OCI-LY1 (cell line): ENCODE measurements at regions not wholly inside any gene's neighbourhood (a gene's known extent, or its start where the extent isn't known, plus 50 kb on each side); places are given as distances from the start of the nearest gene placed in this dataset.

Experiments used
- H2AFZ ChIP-seq: fragments of 200-600 bp; sonication (generic), shearing (Covaris generic); 2 replicates; pipeline ENCODE4 v1.6.0; 2014; ENCODE audit warnings: antibody characterized with exemption, mild to moderate bottlenecking, low read length
- H3F3A ChIP-seq: fragments of 200-600 bp; sonication (generic), shearing (Covaris generic); 2 replicates; pipeline ENCODE4 v1.6.0; 2014; ENCODE audit warnings: mild to moderate bottlenecking, antibody characterized with exemption, low read length, moderate library complexity; ENCODE audit not compliant: insufficient read depth
- H3K27ac ChIP-seq: fragments of 200-600 bp; sonication (generic); 2 replicates; pipeline ENCODE4 v1.5.1; 2014; ENCODE audit warnings: low read length, mixed run types, mild to moderate bottlenecking, low read depth; ENCODE audit not compliant: poor library complexity, severe bottlenecking
- H3K27me3 ChIP-seq: fragments of 200-600 bp; sonication (generic); 2 replicates; pipeline ENCODE4 v1.6.0; 2014; ENCODE audit warnings: antibody characterized with exemption, mild to moderate bottlenecking, low read length, moderate library complexity; ENCODE audit not compliant: insufficient read depth
- H3K36me3 ChIP-seq: fragments of 200-600 bp; sonication (generic); 2 replicates; pipeline ENCODE4 v1.6.1; 2014; ENCODE audit warnings: mild to moderate bottlenecking, antibody characterized with exemption, low read length, moderate library complexity, mixed read lengths; ENCODE audit not compliant: insufficient read depth
- H3K4me1 ChIP-seq: fragments of 200-600 bp; sonication (generic); 2 replicates; pipeline ENCODE4 v1.5.1; 2014; ENCODE audit warnings: mild to moderate bottlenecking, low read length, moderate library complexity; ENCODE audit not compliant: insufficient read depth, severe bottlenecking
- H3K4me2 ChIP-seq: fragments of 200-600 bp; sonication (generic), shearing (Covaris generic); 2 replicates; pipeline ENCODE4 v1.6.1; 2014; ENCODE audit warnings: low read length
- H3K4me3 ChIP-seq: fragments of 200-600 bp; sonication (generic); 2 replicates; pipeline ENCODE4 v1.5.1; 2014; ENCODE audit warnings: low read length, low read depth, mild to moderate bottlenecking, mixed read lengths; ENCODE audit not compliant: poor library complexity, severe bottlenecking
- H3K79me2 ChIP-seq: fragments of 200-600 bp; shearing (Covaris generic); 2 replicates; pipeline ENCODE4 v1.6.1; 2016; ENCODE audit warnings: mixed run types, low read length, mixed read lengths; ENCODE audit not compliant: insufficient read depth
- H3K9ac ChIP-seq: fragments of 200-600 bp; sonication (generic), shearing (Covaris generic); 2 replicates; pipeline ENCODE4 v1.6.1; 2014; ENCODE audit warnings: mild to moderate bottlenecking, low read length, mixed read lengths
- H3K9me2 ChIP-seq: fragments of 200-600 bp; sonication (generic), shearing (Covaris generic); 2 replicates; pipeline ENCODE4 v1.6.1; 2014; ENCODE audit warnings: low read depth, mild to moderate bottlenecking, low read length, mixed read lengths
- H3K9me3 ChIP-seq: fragments of 200-600 bp; shearing (Covaris generic); 2 replicates; pipeline ENCODE4 v1.6.1; 2014; ENCODE audit warnings: low read length, mixed read lengths
- H4K20me1 ChIP-seq: fragments of 200-600 bp; sonication (generic), shearing (Covaris generic); 2 replicates; pipeline ENCODE4 v1.6.0; 2016; ENCODE audit warnings: mild to moderate bottlenecking, low read length; ENCODE audit not compliant: insufficient read depth
- CTCF ChIP-seq: fragments of 200-600 bp; sonication (generic), shearing (Covaris generic); IDR thresholded peaks from 2 replicates; pipeline ENCODE4 v1.5.1; 2017; ENCODE audit warnings: mild to moderate bottlenecking, antibody characterized with exemption, low read length, moderate library complexity, mixed read lengths
- EZH2 ChIP-seq: fragments of 200-600 bp; sonication (generic), shearing (Covaris generic); IDR thresholded peaks from 2 replicates; pipeline ENCODE4 v1.8.0; 2017; ENCODE audit warnings: borderline replicate concordance, mixed run types, mild to moderate bottlenecking, antibody characterized with exemption, low read length, moderate library complexity, mixed read lengths

GRCh38 chrX:106323357-106323756 is 155.3 kb downstream of the PWWP3B start:
- Histone ChIP-seq H3K4me1 (no peaks in the 10 kb centered on the region), H3K27ac (no peak overlapping the region), H3K9me3 (no peaks in the 10 kb centered on the region), H3F3A (no peaks in the 10 kb centered on the region), H2AFZ (no peak overlapping the region), H3K36me3 (no peaks in the 10 kb centered on the region), H3K9ac (no peak overlapping the region), H3K4me3 (no peak overlapping the region), H3K79me2 (no peaks in the 10 kb centered on the region), H3K9me2 (no peaks in the 10 kb centered on the region), H4K20me1 (no peaks in the 10 kb centered on the region), H3K4me2 (no peak overlapping the region), H3K27me3 (no peaks in the 10 kb centered on the region)
- TF ChIP-seq EZH2 (no peak), CTCF (no peak)

GRCh38 chrX:106331606-106332005 is 163.5 kb downstream of the PWWP3B start:
- Histone ChIP-seq H3K4me2 (no peak overlapping the region; the same call in 1 of the 2 replicates), H3K9me3 (no peaks in the 10 kb centered on the region)
- TF ChIP-seq CTCF (no peak), EZH2 (no peak)

GRCh38 chrX:106341823-106342222 is 173.7 kb downstream of the PWWP3B start:
- Histone ChIP-seq H3K9me2 (no peaks in the 10 kb centered on the region), H2AFZ (no peak overlapping the region)

More at GRCh38 chrX:106331606-106332005, 163.5 kb downstream of the PWWP3B start:
- no peaks in the 10 kb centered on the region for H3F3A ChIP-seq
- H3K79me2 ChIP-seq, result no peaks in the 10 kb centered on the region
- peaks cover 23% of the 10 kb centered on the region for H3K4me1 ChIP-seq
- no peaks in the 10 kb centered on the region for H3K27me3 ChIP-seq
- H3K36me3 ChIP-seq, result no peaks in the 10 kb centered on the region
- H3K9ac ChIP-seq, result no peak overlapping the region
- no peaks in the 10 kb centered on the region for H3K9me2 ChIP-seq
- H2AFZ ChIP-seq, result no peak overlapping the region
- peak overlapping the region; percentile 28 for H3K27ac ChIP-seq
- no peak overlapping the region for H3K4me3 ChIP-seq
- no peaks in the 10 kb centered on the region for H4K20me1 ChIP-seq

More at GRCh38 chrX:106341823-106342222, 173.7 kb downstream of the PWWP3B start:
- Histone ChIP-seq H4K20me1 (no peaks in the 10 kb centered on the region), H3K4me1 (no peaks in the 10 kb centered on the region), H3K4me2 (no peak overlapping the region), H3K4me3 (no peak overlapping the region), H3K79me2 (no peaks in the 10 kb centered on the region), H3K36me3 (no peaks in the 10 kb centered on the region), H3K9me3 (no peaks in the 10 kb centered on the region), H3K9ac (no peak overlapping the region), H3K27me3 (no peaks in the 10 kb centered on the region), H3K27ac (no peak overlapping the region), H3F3A (no peaks in the 10 kb centered on the region)
- TF ChIP-seq CTCF (no peak), EZH2 (no peak)
